HG03354 (cell line): ENCODE measurements at regions not wholly inside any gene's neighbourhood (a gene's known extent, or its start where the extent isn't known, plus 50 kb on each side); places are given as distances from the start of the nearest gene placed in this dataset.

Source experiments
- ATAC-seq: cut with Tn5 transposase; IDR thresholded peaks from one replicate; pipeline ENCODE4 v1.9.1; 2021; ENCODE audit warnings: mild to moderate bottlenecking; ENCODE audit not compliant: unreplicated experiment, poor library complexity, severe bottlenecking

GRCh38 chr11:119523539-119524157 lies 100.7 kb upstream of the THY1 start:
- no peak for ATAC-seq

- no peak for ATAC-seq
Measured at GRCh38 chr11:119522609-119523008, 99.6 kb upstream of the THY1 start.

- ATAC-seq, result no peak
Measured at GRCh38 chr11:119521551-119521950, 98.6 kb upstream of the THY1 start.

- no peak for ATAC-seq
Measured at GRCh38 chr11:119520966-119521365, 98.0 kb upstream of the THY1 start.

- ATAC-seq, result no peak
Measured at GRCh38 chr11:119520400-119520799, 97.4 kb upstream of the THY1 start.

- no peak for ATAC-seq
Measured at GRCh38 chr11:119519796-119520195, 96.8 kb upstream of the THY1 start.

GRCh38 chr11:119518746-119519730 lies 96.1 kb upstream of the THY1 start:
- no peak for ATAC-seq

- no peak for ATAC-seq
Measured at GRCh38 chr11:119515771-119516400, 92.9 kb upstream of the THY1 start.

- no peak for ATAC-seq
Measured at GRCh38 chr11:119513806-119514170, 90.8 kb upstream of the THY1 start.

GRCh38 chr11:119513131-119513805 lies 90.3 kb upstream of the THY1 start:
- ATAC-seq, result no peak

- no peak for ATAC-seq
Measured at GRCh38 chr11:119512369-119512768, 89.4 kb upstream of the THY1 start.

- ATAC-seq, result no peak
Measured at GRCh38 chr11:119511614-119512306, 88.8 kb upstream of the THY1 start.

- ATAC-seq, result peak; percentile 82
Measured at GRCh38 chr11:119509969-119510401, 87.0 kb upstream of the THY1 start.

GRCh38 chr11:119509282-119509841 lies 86.4 kb upstream of the THY1 start:
- ATAC-seq, result no peak

GRCh38 chr11:119506436-119506835 lies 83.5 kb upstream of the THY1 start:
- ATAC-seq, result no peak

- ATAC-seq, result no peak
Measured at GRCh38 chr11:119505861-119506260, 82.9 kb upstream of the THY1 start.

GRCh38 chr11:119505071-119505470 lies 82.1 kb upstream of the THY1 start:
- no peak for ATAC-seq

- ATAC-seq, result no peak
Measured at GRCh38 chr11:119504371-119504770, 81.4 kb upstream of the THY1 start.

GRCh38 chr11:119501777-119502405 lies 78.9 kb upstream of the THY1 start:
- no peak for ATAC-seq
